LNCaP clone FGC (cell line): ENCODE measurements at regions not wholly inside any gene's neighbourhood (a gene's known extent, or its start where the extent isn't known, plus 50 kb on each side); places are given as distances from the start of the nearest gene placed in this dataset.

Experiments
- DNase-seq: peaks from one replicate; pipeline ENCODE4 v3.0.0-alpha.2; 2011; ENCODE audit warnings: low read depth
- H3K4me3 ChIP-seq: 2 replicates; pipeline ENCODE4 v1.5.1; 2011; ENCODE audit warnings: mild to moderate bottlenecking, low read depth, low read length, control low read depth
- TF ChIP-seq, protein P1 (sequence below): IDR thresholded peaks from 2 replicates; pipeline ENCODE4 v1.5.1; 2012; ENCODE audit warnings: mild to moderate bottlenecking; ENCODE audit not compliant: control insufficient read depth, insufficient read depth; ENCODE audit errors: extremely low read depth

DNA sequence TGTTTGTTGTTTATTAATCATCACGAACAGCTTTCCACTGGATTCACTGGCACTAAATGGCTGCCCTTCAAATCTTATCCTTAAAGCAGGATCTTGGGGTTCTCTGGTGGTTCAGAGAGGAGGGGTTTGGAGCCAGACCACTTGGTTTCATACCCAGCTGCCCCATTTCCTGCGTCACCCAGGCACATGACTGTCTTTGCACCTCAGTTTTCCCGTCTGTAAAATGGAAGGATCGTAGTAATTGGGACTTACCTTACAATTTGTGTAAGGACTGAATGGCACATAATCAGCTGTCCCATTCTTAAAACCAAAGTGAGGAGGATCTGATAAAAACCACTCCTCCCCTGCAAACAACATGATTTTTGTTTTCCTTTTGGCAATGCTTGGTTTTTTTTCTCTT, 318.3 kb downstream of the ZNF536 start:
- TF ChIP-seq, protein P1, sequence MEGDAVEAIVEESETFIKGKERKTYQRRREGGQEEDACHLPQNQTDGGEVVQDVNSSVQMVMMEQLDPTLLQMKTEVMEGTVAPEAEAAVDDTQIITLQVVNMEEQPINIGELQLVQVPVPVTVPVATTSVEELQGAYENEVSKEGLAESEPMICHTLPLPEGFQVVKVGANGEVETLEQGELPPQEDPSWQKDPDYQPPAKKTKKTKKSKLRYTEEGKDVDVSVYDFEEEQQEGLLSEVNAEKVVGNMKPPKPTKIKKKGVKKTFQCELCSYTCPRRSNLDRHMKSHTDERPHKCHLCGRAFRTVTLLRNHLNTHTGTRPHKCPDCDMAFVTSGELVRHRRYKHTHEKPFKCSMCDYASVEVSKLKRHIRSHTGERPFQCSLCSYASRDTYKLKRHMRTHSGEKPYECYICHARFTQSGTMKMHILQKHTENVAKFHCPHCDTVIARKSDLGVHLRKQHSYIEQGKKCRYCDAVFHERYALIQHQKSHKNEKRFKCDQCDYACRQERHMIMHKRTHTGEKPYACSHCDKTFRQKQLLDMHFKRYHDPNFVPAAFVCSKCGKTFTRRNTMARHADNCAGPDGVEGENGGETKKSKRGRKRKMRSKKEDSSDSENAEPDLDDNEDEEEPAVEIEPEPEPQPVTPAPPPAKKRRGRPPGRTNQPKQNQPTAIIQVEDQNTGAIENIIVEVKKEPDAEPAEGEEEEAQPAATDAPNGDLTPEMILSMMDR = no peak
- DNase-seq = no peak
- no peak overlapping the region for H3K4me3 ChIP-seq

DNA sequence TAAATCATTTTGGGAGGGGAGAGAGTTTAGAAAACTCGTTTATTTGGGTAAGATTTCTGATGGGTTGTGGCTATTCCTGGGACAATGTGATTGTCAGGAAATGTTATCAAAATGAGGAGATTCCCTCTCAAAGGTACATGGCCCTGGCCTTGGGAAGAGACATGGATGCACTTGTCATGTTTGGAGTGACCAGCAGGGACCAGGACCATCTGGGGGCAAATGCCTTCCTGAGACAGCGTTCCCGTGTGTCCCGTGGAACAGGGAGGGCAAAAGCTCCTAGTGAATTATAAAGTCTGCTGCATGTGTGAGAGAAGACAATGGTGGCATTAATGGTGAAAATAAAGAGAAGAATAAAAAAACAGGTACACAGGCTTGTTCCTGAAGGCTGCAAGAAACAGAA, 317.3 kb downstream of the ZNF536 start:
- no peak overlapping the region for H3K4me3 ChIP-seq
- TF ChIP-seq, protein P1 = no peak

DNA sequence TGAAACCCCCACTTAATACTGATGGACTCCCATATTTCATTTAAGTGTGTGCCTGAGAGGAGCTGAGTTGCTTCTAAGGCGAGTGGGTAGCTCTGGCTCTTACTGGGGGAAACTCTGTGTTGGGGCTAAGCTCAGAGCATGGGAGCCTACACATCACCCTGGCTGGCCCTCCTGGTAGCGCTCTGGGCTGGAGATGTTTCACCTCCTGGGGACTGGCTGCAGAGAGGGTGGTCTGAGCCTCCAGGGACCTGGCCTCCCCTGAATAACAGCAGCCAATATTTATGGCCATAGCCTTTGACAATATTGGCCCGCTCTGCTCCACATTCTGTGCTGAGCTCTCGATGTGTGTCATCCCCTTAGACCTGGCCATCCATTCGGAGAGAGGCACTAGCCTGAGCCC, 316.5 kb downstream of the ZNF536 start:
- TF ChIP-seq, protein P1 = no peak
- H3K4me3 ChIP-seq = no peak overlapping the region
- DNase-seq = no peak

More for the DNA sequence above, 317.3 kb downstream of the ZNF536 start:
- no peak for DNase-seq

DNA sequence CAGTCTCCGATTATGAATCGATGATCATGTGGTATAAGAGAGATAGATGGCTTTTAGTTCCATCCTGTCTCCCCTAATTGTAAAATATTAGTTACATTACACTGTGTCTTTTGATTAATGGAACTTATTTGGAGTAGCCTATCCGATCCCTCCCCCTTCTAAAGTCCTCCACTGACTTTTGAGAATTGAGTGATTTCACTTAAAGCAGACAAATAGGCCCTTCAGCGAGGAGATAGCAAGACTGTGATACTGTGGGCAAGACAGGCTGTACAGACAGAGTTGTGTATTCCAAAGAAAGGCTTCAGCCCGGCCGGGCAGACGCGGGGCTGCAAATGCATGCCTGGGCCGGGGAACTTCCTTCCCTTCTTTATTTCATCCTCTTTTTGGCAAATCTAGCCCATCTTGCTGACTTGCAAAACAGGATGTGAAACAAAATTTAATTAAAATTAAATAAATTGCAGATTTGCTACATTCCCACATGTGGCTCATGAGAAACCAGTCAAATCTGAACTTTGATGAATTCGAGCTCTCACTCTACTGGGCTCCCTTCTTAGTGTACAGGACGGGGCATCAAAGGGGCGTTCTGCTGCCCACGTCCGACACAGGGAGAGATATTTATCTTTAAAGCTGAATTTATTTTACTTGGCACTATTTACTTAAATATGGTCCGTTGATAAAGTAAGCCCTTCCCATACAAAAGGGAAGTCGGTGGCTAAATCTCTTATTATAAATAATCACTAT, 314.8 kb downstream of the ZNF536 start:
- H3K4me3 ChIP-seq = no peak overlapping the region
- no peak for DNase-seq
- TF ChIP-seq, protein P1 = no peak

DNA sequence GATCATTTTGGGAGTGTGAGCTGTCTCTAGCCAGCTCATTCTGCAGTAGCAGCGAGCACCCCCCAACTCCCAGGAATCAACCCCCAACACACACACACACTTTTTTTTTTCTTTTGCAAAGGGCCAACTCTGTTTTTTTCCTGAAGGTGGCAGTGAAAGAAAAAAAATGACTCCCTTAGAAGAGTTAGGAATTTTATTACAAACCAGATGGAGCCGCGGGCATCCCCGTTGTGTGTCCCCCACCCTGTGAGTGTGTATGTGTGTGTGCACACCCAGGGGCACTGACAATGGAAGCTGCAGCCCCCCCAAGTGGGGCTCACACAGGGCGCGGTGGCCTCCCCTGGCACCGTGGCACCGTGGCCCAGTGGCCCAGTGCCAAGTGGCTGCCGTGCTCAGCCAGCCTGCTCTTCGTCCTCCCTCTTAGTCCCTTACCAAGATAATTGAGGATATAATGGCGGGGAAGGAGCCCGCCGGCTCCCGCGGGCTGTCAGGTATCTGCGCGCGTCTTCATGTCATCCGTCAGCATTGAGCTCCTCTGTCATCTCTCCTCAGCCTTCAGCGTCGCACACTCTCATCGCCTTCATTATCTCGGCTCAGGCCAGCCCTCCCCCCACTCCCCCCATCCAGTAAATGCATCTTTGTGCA, 314.1 kb downstream of the ZNF536 start:
- TF ChIP-seq, protein P1 = peak; percentile 42
- no peak overlapping the region for H3K4me3 ChIP-seq
- no peak for DNase-seq

DNA sequence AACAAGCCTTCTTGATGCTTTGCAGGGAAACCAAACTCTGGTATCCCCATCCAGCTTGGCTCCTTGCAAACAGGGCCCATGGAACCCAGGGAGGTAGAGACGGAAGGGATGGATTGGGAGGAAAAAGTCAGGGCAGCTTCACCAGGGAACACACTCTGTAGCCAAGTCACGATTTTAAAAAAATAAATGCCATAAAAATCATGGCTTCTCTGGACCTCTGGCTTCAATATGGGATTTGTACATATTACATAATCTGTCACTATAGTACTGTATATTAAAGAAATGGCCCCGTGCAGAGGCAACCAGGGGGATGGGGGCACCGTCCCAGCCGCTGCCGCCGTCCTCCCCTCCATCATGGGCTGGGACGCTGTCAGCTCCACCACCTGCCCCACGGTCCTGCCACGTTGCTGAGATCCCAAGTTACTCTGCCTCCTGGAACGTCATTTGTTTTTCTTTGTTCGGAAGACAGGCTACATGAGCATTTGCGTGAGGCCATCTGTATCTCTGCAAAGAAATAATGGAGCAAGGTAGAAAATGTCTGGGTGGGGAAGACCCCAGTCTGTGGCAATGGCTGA, 313.3 kb downstream of the ZNF536 start:
- TF ChIP-seq, protein P1 = no peak
- no peak for DNase-seq
- no peak overlapping the region for H3K4me3 ChIP-seq

DNA sequence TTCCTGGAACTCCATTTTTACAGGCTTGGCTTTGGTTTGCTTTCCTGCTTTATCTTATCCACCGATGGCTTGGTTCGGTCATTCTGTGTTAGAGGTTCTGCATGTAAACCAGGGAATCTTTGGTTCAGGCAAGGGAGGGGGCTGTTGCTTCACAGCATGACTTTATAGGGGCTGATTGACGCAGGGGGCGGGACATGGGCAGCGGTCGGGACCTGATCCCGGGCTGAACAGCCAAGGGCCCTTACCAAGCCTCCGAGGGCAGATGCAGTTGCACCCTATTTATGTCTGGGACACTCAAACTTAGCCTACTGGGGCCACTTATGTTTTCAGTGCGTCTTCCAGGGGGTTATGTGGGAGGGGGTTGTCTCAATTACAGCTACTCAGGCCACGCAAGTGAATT, 312.4 kb downstream of the ZNF536 start:
- DNase-seq = no peak
- TF ChIP-seq, protein P1 = no peak
- no peak overlapping the region for H3K4me3 ChIP-seq
